ENCODE measurements at regions not wholly inside any gene's neighbourhood (a gene's known extent, or its start where the extent isn't known, plus 50 kb on each side); places are given as distances from the start of the nearest gene placed in this dataset.
"Not testable (repeated sequence)": the region's sequence is repeated elsewhere in the genome, so short reads cannot be mapped to it uniquely, and the experiment has no call there.

DNA sequence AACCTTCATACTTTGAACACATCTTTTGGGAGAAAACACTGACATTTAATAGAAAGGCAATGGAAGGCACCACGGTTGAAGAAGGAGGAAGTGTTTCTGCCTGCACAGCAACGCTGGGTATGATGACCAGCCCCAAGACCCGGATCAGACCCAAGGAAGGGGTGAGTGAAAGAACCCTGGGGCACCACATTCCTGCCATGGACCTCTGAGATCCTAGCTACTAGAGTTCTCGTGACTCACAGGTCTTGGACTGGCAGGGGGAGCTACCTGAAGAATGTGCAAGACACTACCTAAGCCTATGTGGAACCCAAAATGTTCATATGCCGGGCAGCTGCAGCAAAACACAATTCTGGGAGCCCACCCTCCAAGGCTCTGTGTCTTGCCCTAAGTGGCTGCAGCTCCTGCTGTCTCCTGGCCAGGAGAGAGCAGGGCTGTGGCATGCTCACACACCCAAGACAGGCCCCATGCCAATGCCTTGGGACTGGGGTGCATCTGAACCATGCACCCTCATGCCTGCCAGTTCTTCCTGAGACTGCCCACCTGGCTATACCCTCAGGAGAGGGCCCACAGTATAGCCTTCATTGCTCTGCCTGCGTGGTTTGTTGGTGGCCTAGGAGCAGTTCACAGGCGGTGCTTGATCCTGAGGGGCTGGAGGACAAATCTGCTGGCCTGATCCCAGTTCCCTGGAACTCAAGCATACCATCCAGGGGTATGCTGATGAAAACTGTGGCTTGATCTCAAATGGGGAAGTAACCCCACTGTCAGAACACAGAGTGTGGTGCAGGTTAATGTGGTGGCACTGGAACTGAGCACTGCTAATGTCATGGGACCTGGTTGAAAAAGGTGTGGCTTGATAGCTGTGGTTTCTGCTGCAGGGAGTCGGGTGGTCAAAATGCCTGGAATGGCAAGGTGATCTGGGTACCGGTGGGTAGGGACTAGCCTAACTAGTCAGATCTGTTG lies 353.3 kb upstream of the ARHGEF26 start:
- DNase-seq = no peak

DNA sequence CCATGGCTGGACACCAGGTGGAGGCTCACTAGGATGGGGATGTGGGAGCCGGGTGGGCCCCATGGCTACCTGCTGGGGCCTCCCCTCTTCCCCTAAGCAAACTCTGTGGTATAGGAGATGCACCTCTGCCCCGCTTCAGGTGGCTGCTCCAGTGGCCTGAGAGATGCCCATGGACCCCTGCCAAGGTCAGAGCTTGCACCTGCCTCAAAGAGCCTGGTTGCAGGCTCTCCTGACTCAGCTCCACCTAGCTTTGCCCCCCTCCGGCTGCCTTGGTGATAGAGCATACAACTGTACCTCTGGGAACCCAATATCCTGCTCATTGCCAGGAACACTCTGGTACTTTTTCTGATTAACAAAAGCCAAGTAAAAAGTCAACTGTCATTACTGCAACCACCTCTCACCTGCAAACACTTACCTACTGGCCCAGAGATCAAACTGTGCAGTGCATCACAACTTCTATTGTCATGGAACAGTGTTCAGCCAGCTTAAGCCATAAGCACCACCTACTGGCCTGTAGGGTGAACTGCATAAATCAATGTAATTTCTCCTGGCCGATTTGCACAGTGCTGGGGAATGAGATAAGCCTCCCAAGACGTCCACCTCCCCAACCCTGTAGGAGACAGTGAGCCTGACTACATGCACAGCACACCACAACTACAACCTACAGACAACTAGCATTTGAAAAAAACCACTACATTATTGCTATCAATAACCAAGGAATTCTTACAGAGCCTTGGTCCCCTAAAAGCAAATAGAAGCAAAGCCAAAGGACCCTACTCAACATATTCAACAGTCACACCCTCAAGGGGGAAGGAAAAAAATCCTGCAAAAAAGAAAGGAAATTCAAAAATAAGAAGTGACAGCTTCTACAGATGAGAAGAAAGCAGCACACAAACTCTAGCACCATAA lies 352.4 kb upstream of the ARHGEF26 start:
- DNase-seq = peak; percentile 48

DNA sequence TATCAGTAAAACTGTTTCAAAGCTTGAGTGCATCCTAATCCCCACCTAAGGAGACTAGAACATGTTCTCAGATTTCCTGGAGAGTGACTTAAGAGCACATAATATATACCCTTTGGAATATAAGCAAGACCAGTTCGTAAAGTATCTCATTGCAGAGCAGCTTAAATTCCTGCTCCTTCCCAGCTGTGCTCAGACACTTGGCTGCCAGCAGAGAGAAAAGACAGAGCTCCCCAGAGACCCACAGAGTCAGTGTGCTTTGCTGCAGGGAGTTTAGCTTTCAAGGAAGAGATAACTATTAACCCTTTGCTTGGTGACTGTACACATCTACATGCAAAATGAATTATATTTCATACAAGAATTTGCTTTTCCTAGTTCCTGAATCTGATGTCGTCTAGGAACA lies 338.1 kb upstream of the ARHGEF26 start:
- peak; percentile 40 for DNase-seq

DNA sequence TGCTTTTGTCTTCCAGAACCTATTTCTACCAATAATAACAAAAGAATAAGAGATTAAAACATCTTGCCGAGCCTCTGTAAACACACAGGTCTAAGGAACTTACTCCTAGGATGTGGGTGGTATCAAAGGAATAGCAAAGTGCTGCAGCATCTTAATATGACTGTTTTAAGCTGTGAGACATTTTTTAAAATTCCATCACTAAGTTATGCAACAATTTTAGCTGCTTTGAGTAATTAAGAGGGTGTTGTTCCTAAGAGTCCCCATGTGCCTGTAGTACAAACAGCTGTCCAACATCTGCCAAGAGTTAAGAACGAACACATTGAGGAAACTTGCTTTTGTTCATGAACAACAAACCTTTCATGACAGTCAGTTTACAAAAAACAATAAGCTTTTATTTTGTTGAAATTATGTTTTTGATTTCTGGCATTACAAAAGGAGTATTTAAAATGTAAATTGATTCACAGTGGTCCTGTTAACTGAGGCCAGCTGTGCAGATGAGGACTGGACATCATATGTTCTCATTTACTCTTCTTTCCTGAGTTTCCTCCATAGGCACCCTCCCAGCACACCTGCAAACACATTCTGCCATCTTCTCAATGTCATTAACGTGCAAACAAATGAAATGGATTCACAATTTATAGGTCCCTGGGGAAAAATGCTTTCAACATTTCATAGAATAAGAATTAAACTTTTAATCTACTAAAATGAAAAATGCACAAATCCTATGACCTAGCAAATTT lies 337.3 kb upstream of the ARHGEF26 start:
- DNase-seq = no peak

DNA sequence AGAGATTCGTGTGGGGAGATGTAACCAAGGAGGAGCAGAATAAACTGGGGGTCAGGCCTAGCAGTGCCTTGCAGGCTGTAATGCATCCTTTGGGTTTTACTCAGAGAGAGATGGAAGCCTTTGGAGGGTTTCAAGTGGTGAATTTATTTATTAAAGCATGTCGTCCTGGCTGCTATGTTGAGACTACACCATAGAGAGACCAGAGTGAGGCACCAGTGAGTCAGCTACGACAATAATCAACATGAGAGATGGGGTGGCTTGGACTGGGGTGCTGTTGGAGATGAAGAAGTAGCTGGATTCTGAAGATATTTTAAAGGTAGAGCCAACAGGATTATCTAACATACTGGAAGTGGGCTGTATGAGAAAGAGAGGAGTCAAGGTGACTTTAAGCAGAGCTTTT lies 335.3 kb upstream of the ARHGEF26 start:
- no peak for DNase-seq

DNA sequence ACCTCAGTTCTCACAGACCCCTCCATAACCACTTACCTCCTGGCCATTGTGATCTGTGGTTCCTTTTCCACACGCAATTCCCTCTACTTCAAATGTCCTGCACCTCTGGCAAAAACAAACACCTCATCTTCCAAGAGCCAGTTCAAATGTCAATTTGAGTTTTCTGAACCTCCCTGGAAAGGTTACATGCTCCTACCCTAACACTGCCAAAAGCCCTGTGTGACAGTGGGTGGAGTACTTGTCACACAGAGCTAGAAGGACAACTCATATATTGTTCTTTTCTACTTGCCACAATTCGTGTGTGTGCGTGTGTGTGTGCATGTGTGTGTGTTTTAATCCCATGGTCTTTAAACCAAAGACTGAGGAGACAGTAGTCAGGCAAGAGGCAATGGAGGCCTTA lies 331.8 kb upstream of the ARHGEF26 start:
- DNase-seq = no peak

DNA sequence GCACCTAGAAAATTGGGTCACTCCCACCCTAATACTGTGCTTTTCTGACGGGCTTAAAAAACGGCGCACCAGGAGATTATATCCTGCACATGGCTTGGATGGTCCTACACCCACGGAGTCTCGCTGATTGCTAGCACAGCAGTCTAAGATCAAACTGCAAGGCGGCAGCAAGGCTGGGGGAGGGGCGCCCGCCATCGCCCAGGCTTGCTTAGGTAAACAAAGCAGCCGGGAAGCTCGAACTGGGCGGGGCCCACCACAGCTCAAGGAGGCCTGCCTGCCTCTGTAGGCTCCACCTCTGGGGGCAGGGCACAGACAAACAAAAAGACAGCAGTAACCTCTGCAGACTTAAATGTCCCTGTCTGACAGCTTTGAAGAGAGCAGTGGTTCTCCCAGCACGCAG lies 324.1 kb upstream of the ARHGEF26 start:
- not testable (repeated sequence) for DNase-seq

DNA sequence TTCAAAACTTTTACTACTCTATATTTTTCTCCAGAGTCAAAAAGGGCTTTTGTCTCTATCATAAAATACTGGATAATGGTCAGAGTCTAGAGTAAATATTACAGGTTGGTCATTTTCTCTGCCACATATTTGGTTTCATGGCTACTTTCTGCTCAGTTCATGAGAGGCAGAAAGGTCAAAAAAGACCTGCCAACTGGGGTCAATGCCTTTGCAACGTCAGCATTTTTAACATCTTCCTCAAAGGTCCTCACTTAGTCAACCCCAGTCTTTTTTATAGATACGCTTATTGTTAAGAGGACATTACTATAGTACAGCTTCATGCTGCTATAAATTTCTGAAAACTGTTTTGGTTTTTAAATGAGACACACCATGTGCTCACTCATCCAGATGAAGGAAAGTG lies 312.1 kb upstream of the ARHGEF26 start:
- no peak for DNase-seq

DNA sequence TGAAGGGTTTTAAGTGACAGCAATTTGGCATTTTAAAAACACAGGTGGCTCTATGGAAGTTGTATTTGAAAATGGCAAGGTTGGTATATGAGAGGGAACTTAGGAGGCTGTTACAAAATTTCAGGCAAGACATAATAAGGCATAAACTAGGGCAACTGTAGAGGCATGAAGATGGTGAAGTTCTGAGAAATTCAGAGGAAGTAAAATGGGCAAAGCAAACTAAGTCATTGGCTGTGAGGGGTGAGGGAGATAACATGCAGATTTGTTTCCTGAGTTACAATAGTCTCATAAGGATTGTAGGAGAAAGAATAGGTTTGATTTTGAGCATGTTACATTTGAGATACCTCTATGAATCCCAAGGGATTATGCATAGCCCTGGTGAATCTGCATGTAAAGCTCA lies 302.9 kb upstream of the ARHGEF26 start:
- no peak for DNase-seq

DNA sequence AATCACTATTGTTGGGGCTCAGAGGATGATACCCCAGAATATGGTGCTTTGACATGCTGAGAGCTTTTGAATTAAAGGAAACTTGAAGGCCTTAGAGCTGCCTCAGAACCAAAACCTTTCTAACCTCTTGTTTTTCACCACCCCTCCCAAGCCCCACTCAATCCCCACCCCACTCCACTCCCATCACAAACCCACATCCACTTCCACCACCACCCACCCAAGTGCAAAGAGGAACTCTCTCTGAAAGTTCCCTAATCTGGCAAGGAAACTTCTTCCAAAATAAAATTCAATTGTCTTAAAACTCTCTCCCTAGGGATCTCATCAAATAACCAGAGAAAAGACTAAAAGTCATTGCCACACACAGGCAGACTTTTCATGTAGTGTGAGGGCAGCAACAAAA lies 301.2 kb upstream of the ARHGEF26 start:
- DNase-seq = no peak

DNA sequence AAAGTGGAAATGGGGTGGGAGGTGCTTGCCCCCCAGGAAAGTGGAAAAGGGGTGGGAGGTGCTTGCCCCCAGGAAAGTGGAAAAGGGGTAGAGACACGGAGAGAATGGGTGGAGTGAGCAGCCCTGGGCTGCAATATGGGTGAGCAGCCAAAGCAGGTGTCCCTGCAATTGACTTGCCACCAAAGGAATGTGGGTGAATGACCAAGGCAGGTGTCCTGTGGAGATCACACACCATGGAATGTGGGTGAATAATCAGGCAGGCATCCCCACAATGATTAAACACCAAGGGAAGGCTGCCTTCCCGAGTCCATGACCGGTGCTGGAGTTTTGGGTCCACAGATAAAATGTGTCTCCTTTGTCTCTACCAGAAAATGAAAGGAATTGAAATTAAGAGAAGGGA lies 292.8 kb upstream of the ARHGEF26 start:
- not testable (repeated sequence) for DNase-seq

DNA sequence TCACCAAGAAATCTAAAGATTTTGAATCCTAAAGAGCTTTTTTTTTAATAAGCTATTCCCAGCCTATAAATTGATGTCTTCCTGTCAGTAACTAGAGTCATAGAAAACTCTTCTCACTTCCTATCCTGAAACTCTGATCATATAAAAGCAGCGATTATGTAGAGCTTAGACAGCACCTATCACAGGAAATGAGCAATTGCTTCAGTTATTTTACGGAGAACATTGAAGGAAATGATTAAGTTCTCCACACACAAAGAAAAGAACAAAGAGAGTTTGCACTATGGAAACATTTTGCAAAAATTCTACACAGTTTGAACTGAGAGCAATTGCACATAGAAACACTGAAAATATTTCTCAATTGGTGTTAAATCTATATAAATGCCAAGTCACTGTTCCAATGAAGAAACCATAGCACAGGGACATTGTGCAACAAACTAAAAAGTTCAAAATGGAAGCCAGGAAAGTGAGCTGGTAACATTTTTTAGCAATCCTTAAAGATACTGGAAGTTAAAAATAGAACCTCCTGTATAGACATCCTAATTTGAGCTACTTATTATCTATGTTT lies 291.5 kb upstream of the ARHGEF26 start:
- peak; percentile 40 for DNase-seq

DNA sequence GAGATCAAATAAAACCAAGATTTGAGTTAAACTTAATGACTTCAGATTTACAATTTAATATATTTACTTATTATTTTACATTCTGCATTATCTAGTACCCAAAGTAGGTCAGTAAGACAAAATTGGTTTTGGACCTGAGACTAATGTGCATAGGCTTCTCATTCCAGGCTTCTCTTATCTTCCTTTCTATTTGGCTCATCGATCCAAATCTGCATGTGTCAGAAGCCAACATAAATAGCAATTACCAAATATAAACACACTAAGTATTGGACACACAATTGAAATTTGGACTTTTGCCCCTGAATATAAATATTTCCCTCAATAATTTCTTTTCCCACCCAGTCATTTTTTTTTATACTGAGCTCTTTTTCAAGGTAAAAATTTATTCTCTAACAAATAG lies 290.6 kb upstream of the ARHGEF26 start:
- no peak for DNase-seq

DNA sequence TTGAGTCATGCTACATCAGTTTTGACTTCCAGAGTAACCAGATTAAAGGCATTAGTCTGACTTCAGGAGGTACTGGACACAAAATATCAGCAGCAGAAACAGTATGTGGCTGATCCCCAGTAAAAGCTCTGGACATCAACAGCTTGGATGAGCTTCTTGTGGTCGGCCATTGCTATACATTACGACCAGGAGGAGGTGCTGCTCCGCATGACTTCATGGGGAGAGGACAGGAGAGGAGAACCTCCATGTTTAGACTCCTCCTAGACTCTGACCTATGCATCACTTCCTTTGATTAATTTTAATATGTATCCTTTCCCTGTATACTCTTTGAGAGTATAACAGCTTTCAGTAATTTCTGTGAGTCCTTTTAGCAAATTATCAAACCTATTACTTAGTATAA lies 285.6 kb upstream of the ARHGEF26 start:
- DNase-seq = no peak

DNA sequence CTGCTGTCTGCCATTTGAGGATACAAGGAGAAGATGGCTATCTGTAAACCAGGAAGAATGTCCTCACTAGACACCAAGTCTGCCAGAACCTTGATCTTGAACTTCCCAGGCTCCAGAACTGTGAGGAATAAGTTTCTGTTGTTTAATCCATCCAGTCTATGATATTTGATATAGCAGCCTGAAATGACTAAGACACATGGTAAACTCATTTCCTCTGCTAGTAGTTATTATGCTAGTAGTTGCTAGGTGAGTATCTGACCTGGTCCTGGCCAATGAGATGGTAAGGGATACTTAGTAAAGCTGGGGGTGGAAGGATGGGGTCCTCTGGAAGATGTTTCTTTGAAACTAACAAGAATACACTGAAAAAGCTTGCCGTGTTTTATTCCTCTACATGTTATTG lies 280.7 kb upstream of the ARHGEF26 start:
- no peak for DNase-seq

DNA sequence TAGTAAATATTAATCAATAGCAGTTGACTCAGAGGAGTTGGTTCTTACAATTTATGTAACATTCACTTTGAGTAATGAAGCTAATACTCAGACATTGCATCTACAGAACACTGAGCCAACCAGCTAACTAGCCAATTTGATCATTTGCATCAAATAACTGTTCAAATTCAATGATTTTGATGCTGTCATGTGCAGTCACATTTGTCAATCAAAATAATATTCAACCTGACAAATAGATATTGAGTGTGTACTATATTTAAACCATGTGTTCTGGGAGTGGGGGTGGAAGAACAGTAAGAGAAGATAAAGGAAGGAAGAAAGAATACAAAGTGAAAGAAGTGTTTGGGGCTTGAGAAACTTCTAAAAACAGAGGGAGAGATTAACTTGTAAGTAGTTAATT lies 277.2 kb upstream of the ARHGEF26 start:
- DNase-seq = no peak

DNA sequence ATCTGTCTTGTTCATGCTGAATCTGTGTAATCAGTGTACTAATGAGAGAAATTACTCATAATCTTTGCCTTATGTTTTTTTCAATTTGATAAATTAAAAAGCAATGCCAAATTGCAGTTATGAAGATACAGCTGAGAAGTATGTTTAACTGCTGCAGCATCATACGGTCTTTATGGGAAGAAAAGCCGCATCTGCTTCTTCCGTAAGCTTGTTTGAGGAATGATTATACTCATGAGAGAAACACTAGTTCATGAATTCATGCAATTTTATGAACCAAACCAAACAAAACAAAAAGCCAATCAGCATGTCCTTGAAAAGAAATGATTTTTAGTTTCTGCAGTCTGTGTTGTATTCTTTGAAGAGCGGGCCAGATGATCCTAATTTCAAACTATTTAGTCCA lies 275.9 kb upstream of the ARHGEF26 start:
- DNase-seq = no peak

DNA sequence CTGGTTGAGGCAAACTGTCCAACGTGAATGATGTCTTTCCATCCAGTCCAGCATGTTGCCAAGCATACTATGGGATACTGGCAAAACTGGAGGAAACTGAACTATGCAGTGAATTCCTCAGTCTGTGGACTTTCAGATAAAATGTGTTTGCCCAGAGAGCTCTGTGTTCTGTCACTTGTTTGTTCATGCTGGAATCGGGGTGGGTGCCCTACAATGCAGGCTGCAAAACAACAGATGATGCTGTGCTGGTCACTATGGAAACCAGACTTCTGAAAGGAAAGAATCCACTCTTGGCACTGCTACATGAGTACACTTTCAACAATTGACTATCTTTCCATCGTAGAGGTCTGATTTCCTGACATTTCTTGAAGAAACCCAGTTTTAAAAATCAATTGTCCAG lies 272.5 kb upstream of the ARHGEF26 start:
- DNase-seq = no peak

DNA sequence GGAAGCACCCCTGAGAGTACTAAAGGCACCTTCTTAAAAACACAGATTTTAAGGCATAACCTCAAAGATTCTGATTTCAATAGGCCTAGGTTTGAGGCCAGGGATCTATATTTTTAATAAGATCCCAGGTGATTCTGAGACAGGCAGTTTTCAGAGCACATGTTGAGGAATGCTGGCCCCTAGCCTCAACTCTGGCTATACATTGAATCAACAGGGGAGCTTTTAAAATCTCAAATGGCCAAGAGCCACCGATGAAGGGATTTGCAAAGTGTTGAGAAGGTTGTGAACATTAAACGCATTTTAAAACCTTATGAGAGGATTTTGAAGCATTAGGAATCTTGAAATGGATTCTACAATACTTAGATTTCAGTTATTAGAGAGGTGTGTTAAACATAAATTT lies 268.8 kb upstream of the ARHGEF26 start:
- DNase-seq = no peak

DNA sequence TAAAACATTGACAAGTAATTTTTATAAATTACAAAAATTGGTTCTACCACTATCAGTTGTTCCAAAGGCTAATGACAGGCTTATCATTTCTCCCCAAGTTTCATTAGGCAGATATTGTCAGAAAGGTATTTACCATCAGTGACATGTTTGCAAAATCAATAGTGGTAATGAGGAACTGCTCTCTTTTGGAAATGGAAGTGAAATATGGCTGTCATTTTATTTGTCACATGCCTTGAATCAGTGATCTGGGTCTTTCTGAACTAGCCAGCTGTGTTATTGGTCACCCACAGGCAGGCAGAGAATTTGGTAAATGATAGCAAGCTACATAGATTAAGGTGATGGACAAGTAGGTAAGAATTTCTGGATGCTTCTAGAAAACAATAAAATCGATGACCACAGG lies 268.0 kb upstream of the ARHGEF26 start:
- DNase-seq = no peak

DNA sequence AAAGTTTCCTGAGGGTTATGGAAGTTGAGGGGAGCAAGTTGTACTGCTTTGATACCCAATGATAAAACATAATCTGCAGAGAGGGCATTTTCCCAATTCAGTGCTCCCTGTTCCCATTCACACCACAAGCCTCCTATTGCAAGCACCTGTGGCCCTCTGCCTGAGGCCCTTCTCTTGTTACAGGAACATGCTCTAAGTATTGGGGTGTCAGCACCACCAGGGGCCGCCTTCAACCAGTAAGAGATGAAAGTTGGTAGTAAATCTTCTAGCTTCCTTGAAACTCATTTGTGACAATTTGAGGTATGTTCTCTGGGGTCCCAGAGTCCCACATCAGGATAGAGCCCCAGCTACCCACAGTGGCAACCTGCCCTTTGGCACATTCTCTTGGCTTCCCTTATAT lies 265.4 kb upstream of the ARHGEF26 start:
- DNase-seq = no peak

DNA sequence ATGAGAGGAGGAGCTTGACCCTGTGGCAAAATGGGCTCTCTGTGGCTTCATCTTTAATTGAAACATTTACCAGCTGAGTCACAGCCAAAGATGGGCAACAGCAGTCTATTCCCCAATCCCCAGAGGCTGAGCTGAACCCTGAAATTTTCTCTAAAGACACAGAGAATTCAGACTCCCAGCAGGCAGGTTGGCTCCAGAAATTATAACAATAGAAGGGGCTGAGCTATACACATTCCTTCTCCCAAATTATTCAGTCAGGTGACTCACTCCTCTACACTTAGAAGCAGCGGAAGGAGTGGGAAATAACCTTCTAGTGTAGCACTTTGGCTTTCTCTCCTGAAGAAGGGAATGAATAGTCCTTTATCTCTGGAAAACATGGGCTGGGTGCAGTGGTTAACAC lies 264.3 kb upstream of the ARHGEF26 start:
- peak; percentile 15 for DNase-seq

DNA sequence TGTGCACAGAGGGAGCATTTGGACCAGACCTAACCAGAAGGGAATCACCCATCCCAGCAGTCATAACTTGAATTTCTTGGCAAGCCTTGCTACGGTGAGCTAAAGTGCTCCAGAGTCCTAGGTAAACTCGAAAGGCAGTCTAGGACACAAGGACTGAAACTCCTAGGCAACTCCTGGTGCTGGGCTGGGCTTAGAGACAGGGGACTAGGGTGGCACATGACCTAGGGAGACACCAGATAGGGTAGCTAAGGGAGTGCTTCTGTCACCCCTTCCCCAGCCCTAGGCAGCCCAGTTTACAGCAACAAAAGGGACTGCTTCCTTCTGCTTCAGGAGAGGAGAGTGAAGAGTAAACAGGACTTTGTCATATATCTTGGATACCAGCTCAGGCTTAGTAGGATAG lies 256.4 kb upstream of the ARHGEF26 start:
- no peak for DNase-seq
